BLaER1 (cell line): ENCODE measurements at regions not wholly inside any gene's neighbourhood (a gene's known extent, or its start where the extent isn't known, plus 50 kb on each side); places are given as distances from the start of the nearest gene placed in this dataset.
"Not testable (repeated sequence)": the region's sequence is repeated elsewhere in the genome, so short reads cannot be mapped to it uniquely, and the experiment has no call there.

Experiments used
- H3K27ac ChIP-seq: shearing (Covaris generic); formaldehyde crosslinking; 2 replicates; pipeline ENCODE4 v1.8.1; 2022
- H3K27me3 ChIP-seq: shearing (Covaris generic); formaldehyde crosslinking; 2 replicates; pipeline ENCODE4 v1.8.1; 2022
- H3K36me3 ChIP-seq: shearing (Covaris generic); formaldehyde crosslinking; 2 replicates; pipeline ENCODE4 v1.8.1; 2022
- H3K4me1 ChIP-seq: shearing (Covaris generic); formaldehyde crosslinking; 2 replicates; pipeline ENCODE4 v1.8.1; 2022
- H3K4me2 ChIP-seq: shearing (Covaris generic); formaldehyde crosslinking; 2 replicates; pipeline ENCODE4 v1.8.1; 2022
- H3K4me3 ChIP-seq: shearing (Covaris generic); formaldehyde crosslinking; 2 replicates; pipeline ENCODE4 v1.8.1; 2022
- H3K9ac ChIP-seq: shearing (Covaris generic); formaldehyde crosslinking; 2 replicates; pipeline ENCODE4 v1.8.1; 2022
- H3K9me3 ChIP-seq: shearing (Covaris generic); formaldehyde crosslinking; 2 replicates; pipeline ENCODE4 v1.8.1; 2022
- H4K20me1 ChIP-seq: shearing (Covaris generic); formaldehyde crosslinking; 2 replicates; pipeline ENCODE4 v1.8.1; 2022
- Cebpa-rat ChIP-seq: shearing (Covaris generic); IDR thresholded peaks from 2 replicates; pipeline ENCODE4 v1.8.1; 2022

DNA sequence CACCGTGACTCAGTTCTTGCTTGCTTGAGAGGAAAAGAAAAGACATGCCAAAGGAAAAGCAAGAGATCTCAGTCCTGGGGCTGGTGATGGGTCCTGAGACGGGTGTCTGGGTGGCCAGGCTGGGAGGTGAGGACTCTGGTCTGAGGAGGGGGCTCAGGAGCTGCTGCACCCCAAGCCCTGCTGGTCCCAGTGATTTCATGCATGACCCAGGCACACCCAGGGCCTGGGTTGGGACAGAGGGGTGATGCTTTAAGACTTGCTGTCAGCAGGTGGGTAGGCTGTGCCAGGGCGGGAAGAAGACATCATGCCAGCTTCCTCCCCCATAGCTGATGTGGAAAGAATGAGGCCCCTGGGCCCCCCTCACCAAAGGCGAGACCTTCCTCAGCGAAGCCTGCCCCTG is 65.1 kb upstream of the PMEPA1 start:
- H3K36me3 ChIP-seq, result no peaks in the 10 kb centered on the region
- no peaks in the 10 kb centered on the region for H3K27me3 ChIP-seq
- H3K9ac ChIP-seq, result no peak overlapping the region
- H3K4me1 ChIP-seq, result peaks cover 44% of the 10 kb centered on the region
- no peaks in the 10 kb centered on the region for H3K9me3 ChIP-seq
- H3K4me3 ChIP-seq, result no peak overlapping the region
- no peaks in the 10 kb centered on the region for H4K20me1 ChIP-seq
- H3K4me2 ChIP-seq, result no peak overlapping the region
- H3K27ac ChIP-seq, result no peak overlapping the region
- no peak for TF ChIP-seq Cebpa-rat

DNA sequence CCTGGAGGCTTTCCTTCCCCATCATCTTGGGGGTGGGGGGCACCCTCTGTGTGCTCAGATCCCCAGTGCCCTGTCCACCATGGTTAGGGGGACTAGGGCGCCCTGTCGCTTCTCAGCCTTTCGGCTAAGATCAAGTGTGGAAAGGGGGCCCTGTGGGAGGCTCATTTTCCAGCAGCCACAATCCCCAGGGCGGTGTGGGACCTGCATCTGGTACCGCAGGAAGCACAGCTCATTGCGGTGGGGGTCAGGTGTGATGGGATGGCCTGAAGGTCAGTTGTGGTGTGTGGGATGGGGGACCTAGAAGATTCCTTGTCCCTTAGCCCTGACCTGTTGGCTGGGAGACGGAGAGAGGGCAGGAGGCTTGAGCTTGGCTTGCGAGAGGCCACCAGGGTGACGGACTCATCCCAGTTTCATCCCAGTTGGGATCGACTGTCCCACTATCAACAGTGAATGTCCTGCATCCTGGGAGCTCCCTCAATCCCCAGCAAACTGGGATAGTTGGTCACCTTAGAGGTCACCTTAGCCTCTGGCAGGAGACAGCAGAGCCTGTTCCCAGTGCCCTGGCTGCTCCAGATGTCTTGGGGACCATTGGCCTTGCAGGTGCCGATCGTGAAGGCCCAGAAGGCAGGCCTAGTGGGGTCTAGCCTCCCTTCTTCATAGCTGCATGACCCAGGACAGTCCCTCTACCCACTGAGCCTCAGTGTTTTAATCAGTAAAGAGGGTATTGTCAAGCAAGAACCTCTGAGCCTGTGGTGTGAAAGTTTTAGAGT is 64.5 kb upstream of the PMEPA1 start:
- H3K9ac ChIP-seq, result no peak overlapping the region
- no peak overlapping the region for H3K4me2 ChIP-seq
- H3K36me3 ChIP-seq, result no peaks in the 10 kb centered on the region
- no peaks in the 10 kb centered on the region for H3K27me3 ChIP-seq
- H3K9me3 ChIP-seq, result no peaks in the 10 kb centered on the region
- no peak overlapping the region for H3K4me3 ChIP-seq
- no peak for TF ChIP-seq Cebpa-rat
- peaks cover 51% of the 10 kb centered on the region for H3K4me1 ChIP-seq
- no peaks in the 10 kb centered on the region for H4K20me1 ChIP-seq
- H3K27ac ChIP-seq, result no peak overlapping the region

DNA sequence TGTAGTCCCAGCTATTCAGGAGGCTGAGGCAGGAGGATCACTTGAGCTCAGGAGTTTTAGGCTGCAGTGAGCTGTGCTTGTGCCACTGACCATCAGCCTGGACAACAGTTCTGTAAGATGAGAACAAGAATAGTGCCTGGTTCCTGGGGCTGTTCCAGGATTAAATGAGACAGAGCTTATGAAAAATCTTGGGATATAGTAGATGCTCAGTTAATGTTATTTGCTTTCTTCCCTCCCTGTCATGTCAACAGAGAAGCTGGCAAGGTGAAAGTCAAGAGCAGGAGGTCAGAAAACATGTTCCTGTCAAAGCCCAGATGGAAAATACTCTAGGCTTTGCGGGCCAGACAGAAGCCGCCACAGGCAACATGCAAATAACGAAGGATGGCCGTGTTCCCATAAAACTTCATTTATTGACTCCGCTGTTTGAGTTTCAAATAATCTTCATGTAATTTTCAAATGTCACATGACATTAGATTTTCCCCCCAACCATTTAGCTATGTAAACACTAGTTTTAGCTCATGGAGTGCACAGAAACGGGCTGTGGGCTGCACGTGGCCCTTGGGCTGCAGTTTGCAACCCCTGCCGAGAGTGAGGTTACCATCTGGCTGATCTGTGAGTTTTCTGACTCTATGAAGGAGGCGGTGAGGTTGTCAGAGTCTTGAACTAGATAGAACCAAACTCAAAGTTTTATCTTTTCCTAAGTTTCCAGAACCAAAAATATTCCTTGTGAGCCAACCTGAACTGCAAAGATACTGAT is 63.4 kb upstream of the PMEPA1 start:
- H3K4me1 ChIP-seq, result peaks cover 59% of the 10 kb centered on the region
- no peaks in the 10 kb centered on the region for H3K9me3 ChIP-seq
- no peaks in the 10 kb centered on the region for H3K36me3 ChIP-seq
- H3K27ac ChIP-seq, result no peak overlapping the region
- H3K4me2 ChIP-seq, result peak overlapping the region; percentile 66
- H4K20me1 ChIP-seq, result no peaks in the 10 kb centered on the region
- H3K4me3 ChIP-seq, result no peak overlapping the region
- no peak for TF ChIP-seq Cebpa-rat
- H3K27me3 ChIP-seq, result no peaks in the 10 kb centered on the region
- H3K9ac ChIP-seq, result no peak overlapping the region

DNA sequence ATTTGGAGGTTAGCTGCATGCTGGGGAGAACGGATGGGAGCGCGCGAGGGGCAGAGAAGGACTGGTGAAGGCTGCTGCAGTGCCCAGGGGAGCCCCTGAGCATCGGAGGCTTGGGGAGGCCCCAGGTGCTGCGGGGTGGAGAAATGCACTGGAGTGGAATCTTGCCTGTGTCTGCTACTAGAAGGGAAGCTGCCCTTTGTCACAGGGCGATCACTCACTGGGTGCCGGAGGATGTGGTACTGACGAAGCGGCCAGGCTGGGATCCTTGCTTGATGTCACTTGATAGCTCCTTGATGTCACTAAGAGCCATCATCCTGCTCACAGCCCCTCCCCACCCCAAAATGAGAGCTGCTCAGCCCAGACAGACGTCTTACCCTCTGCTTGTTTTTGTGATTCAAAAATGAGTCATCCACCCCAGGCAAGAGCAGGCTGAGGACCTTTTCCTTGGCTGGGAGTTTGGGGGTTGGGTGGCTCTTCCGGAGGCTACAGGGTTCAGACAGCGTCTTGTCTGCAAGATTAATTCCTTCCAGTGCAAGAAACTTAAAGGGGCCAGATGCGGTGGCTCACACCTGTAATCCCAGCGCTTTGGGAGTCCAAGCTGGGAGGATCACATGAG is 62.6 kb upstream of the PMEPA1 start:
- Histone ChIP-seq H3K4me2 (peak overlapping the region; percentile 66), H3K9ac (no peak overlapping the region; the same call in 1 of the 2 replicates), H4K20me1 (no peaks in the 10 kb centered on the region), H3K27me3 (no peaks in the 10 kb centered on the region), H3K27ac (no peak overlapping the region), H3K9me3 (no peaks in the 10 kb centered on the region), H3K4me1 (peaks cover 62% of the 10 kb centered on the region), H3K4me3 (no peak overlapping the region), H3K36me3 (no peaks in the 10 kb centered on the region)
- TF ChIP-seq Cebpa-rat, result no peak

DNA sequence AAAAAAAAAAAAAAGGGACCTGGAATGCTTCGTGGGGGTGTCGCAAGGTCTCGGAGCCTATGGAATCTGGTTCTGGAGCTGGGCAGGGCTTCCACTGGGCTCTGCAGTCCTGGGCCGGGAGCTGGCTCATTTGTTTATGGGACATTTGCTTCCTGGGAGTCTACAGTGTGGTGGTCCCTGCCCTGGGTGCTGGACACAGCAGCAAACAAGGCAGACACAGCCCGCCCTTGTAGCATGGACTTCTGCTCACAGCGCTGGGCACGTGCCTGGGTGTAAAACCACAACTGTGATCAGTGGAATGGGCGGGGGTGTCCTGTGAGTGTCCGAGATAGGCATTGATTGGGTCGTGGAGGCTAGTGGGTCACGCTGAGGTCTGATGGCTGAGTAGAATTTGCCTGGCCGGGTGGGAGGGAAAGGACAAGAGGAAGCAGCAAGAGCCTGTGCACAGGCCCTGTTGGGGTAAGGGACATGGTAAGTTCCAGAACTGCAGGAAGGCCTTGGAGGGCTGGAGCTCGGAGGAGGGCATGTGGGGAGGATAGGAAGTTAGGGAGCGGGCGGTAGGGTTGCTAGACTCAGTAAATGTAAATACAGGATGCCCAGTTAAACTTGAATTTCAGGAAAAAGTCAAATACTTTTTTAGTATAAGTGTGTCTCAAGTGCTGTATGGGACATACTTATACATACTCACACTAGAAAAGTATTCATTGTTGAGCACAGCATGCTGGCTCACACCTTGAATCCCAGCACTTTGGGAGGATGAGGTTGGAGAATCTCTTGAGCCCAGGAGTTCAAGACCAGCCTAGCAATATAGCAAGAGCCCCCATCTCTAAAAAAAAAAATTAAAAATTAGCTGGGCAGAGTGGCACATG is 61.3 kb upstream of the PMEPA1 start:
- H3K4me1 ChIP-seq, result peaks cover 63% of the 10 kb centered on the region
- H3K36me3 ChIP-seq, result no peaks in the 10 kb centered on the region
- TF ChIP-seq Cebpa-rat, result no peak
- no peaks in the 10 kb centered on the region for H4K20me1 ChIP-seq
- no peak overlapping the region for H3K27ac ChIP-seq
- no peaks in the 10 kb centered on the region for H3K27me3 ChIP-seq
- H3K9ac ChIP-seq, result no peak overlapping the region
- no peaks in the 10 kb centered on the region for H3K9me3 ChIP-seq
- H3K4me2 ChIP-seq, result peak overlapping the region; percentile 66
- no peak overlapping the region for H3K4me3 ChIP-seq

DNA sequence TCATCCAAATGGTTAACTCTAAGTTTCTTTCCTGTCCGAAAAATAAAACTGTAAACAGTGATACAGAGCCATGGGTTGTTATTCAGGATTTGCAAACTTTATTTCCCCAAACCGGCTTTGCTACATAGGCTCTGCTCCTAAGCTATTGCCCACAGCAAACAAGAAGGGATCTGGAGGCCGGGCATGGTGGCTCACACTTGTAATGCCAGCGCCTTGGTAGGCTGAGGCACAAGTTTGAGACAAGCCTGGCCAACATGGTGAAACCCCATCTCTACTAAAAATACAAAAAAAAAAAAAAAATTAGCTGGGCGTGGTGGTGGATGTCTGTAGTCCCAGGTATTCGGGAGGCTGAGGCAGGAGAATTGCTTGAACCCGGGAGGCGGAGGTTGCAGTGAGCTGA is 60.6 kb upstream of the PMEPA1 start:
- not testable (repeated sequence) for H3K4me3 ChIP-seq, H3K27ac ChIP-seq, H3K9ac ChIP-seq, H4K20me1 ChIP-seq, H3K27me3 ChIP-seq, H3K9me3 ChIP-seq, H3K36me3 ChIP-seq
- Histone ChIP-seq H3K4me2 (peak overlapping the region; percentile 81), H3K4me1 (peaks cover 63% of the 10 kb centered on the region)

DNA sequence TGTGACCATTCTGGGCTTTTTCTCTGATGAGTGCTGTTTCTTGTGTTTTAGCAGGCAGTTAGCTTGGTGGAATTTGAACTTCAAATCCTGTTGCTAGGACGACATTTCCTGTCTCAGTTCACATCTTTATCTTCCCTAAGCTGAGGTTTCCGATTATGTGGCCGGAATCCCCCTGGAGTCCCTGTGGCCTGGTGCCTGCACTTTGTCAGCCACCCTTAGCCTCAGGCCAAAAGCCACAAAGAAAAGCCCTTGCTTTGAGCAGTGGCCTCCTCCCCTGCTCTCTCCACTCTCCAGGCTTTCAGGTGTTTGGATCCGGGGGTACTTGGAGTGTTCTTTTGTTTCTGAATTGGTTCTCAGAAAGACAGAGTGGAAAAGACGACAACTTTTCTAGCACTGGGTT is 59.9 kb upstream of the PMEPA1 start:
- Histone ChIP-seq H3K4me2 (peak overlapping the region; percentile 81), H3K9me3 (peaks cover 7% of the 10 kb centered on the region), H3K27ac (peak overlapping the region; percentile 19; the same call in 1 of the 2 replicates), H3K27me3 (no peaks in the 10 kb centered on the region), H3K4me1 (peaks cover 63% of the 10 kb centered on the region), H3K36me3 (no peaks in the 10 kb centered on the region), H3K9ac (peak overlapping the region; percentile 16; the same call in 1 of the 2 replicates), H3K4me3 (no peak overlapping the region; the same call in 1 of the 2 replicates), H4K20me1 (no peaks in the 10 kb centered on the region)
- no peak for TF ChIP-seq Cebpa-rat

DNA sequence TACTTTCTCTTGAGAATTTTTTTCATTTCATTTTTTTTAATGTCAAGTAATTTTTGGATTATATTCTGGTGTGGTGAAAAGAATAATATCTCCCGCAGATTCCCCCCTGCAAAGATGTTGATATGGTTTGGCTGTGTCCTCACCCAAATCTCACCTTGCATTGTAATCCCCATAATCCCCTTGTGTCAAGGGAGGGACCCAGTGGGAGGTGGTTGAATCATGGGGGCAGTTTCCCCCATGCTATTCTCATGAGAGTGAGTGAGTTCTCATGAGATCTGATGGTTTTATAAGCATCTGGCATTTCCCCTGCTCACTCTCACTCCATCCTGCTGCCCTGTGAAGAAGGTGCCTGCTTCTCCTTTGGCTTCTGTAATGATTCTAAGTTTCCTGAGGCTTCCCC is 58.7 kb upstream of the PMEPA1 start:
- Histone ChIP-seq H3K4me1 (peaks cover 66% of the 10 kb centered on the region), H4K20me1 (no peaks in the 10 kb centered on the region), H3K27me3 (no peaks in the 10 kb centered on the region), H3K9ac (no peak overlapping the region), H3K4me2 (peak overlapping the region; percentile 81), H3K4me3 (no peak overlapping the region), H3K27ac (peak overlapping the region; percentile 19; the same call in 1 of the 2 replicates), H3K36me3 (no peaks in the 10 kb centered on the region), H3K9me3 (peaks cover 18% of the 10 kb centered on the region)
- TF ChIP-seq Cebpa-rat, result no peak

DNA sequence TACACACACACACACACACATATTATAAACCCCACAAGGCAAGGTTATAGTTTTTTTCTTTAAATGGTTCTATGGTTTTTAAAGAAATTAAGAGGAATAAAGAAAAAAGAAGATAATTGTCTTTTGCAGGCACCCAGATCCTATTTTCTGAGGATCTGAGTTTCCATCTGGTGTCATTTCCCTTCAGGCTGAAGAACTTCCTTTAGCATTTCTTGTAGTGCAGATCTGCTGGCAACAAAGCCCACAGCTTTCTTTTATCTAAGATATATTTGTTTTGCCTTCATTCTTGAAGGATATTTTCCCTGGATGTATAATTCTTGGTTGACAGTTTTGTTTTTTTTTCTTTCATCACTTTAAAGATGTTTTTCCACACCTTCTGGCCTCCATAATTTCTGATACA is 57.6 kb upstream of the PMEPA1 start:
- peaks cover 66% of the 10 kb centered on the region for H3K4me1 ChIP-seq
- H3K27me3 ChIP-seq, result no peaks in the 10 kb centered on the region
- no peak overlapping the region for H3K9ac ChIP-seq
- H3K27ac ChIP-seq, result no peak overlapping the region
- H3K9me3 ChIP-seq, result peaks cover 18% of the 10 kb centered on the region
- TF ChIP-seq Cebpa-rat, result no peak
- H3K4me2 ChIP-seq, result no peak overlapping the region
- H3K36me3 ChIP-seq, result no peaks in the 10 kb centered on the region
- no peak overlapping the region for H3K4me3 ChIP-seq
- H4K20me1 ChIP-seq, result no peaks in the 10 kb centered on the region
